ENCODE measurements at regions not wholly inside any gene's neighbourhood (a gene's known extent, or its start where the extent isn't known, plus 50 kb on each side); places are given as distances from the start of the nearest gene placed in this dataset.
A peak's percentile ranks its signal among the peaks of the same experiment; 100 is the strongest.

DNA sequence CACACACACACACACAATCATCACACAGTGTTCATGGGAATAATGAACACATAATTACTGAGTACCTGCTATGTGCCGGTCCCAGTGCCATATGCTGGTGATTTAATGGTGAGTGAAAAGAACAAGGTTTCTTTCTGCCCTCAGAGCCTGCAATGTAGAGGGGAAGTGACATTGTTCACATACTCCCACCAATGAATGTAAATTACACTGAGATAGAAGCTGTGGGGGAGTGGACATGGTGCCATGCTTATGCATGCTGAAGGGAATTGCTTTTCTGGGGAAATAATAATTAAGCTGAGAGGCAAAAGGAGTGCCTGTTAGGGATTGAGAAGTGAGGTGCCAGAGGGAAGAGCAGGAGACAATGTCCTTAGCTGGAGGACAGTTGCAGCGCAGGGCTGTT lies 175.1 kb downstream of the MFSD1 start:
- Histone ChIP-seq H3K4me1 (no peaks in the 10 kb centered on the region), H3K4me3 (no peak overlapping the region), H3K36me3 (no peaks in the 10 kb centered on the region), H3K27ac (no peak overlapping the region), H3K27me3 (no peaks in the 10 kb centered on the region), H3K9me3 (peaks cover 0 to 2% (median 0%) of the 10 kb centered on the region in 4 donors)
- DNase-seq, result no peak
- WGBS, 2 donors, result 88 to 94% methylated on average over 2 of the region's 2 CpGs
- TF ChIP-seq POLR2A (IDR thresholded peaks at IDR 0.05) (no peak), POLR2AphosphoS5 (IDR thresholded peaks at IDR 0.05) (no peak), EP300 (IDR thresholded peaks at IDR 0.05) (no peak)
- TF ChIP-seq, protein P1, sequence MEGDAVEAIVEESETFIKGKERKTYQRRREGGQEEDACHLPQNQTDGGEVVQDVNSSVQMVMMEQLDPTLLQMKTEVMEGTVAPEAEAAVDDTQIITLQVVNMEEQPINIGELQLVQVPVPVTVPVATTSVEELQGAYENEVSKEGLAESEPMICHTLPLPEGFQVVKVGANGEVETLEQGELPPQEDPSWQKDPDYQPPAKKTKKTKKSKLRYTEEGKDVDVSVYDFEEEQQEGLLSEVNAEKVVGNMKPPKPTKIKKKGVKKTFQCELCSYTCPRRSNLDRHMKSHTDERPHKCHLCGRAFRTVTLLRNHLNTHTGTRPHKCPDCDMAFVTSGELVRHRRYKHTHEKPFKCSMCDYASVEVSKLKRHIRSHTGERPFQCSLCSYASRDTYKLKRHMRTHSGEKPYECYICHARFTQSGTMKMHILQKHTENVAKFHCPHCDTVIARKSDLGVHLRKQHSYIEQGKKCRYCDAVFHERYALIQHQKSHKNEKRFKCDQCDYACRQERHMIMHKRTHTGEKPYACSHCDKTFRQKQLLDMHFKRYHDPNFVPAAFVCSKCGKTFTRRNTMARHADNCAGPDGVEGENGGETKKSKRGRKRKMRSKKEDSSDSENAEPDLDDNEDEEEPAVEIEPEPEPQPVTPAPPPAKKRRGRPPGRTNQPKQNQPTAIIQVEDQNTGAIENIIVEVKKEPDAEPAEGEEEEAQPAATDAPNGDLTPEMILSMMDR (IDR thresholded peaks at IDR 0.05), result no peak
- ATAC-seq (ENCODE audit: low FRiP score in 2 of 2), result no peak

- Histone ChIP-seq H3K36me3 (no peaks in the 10 kb centered on the region), H3K4me3 (no peak overlapping the region), H3K27ac (no peak overlapping the region), H3K4me1 (no peaks in the 10 kb centered on the region), H3K27me3 (no peaks in the 10 kb centered on the region), H3K9me3 (peaks cover 0 to 2% (median 0%) of the 10 kb centered on the region in 4 donors)
- no peak for DNase-seq
- 62 to 75% methylated on average over 4 of the region's 4 CpGs for WGBS, 2 donors
- no peak for TF ChIP-seq POLR2A (IDR thresholded peaks at IDR 0.05)
- TF ChIP-seq EP300 (IDR thresholded peaks at IDR 0.05), result no peak
- TF ChIP-seq, protein P1 (IDR thresholded peaks at IDR 0.05), result no peak
- no peak for TF ChIP-seq POLR2AphosphoS5 (IDR thresholded peaks at IDR 0.05)
- ATAC-seq (ENCODE audit: low FRiP score in 2 of 2), result no peak
These were observed 175.6 kb downstream of the MFSD1 start for GRCh38 chr3:158977497-158977896.

DNA sequence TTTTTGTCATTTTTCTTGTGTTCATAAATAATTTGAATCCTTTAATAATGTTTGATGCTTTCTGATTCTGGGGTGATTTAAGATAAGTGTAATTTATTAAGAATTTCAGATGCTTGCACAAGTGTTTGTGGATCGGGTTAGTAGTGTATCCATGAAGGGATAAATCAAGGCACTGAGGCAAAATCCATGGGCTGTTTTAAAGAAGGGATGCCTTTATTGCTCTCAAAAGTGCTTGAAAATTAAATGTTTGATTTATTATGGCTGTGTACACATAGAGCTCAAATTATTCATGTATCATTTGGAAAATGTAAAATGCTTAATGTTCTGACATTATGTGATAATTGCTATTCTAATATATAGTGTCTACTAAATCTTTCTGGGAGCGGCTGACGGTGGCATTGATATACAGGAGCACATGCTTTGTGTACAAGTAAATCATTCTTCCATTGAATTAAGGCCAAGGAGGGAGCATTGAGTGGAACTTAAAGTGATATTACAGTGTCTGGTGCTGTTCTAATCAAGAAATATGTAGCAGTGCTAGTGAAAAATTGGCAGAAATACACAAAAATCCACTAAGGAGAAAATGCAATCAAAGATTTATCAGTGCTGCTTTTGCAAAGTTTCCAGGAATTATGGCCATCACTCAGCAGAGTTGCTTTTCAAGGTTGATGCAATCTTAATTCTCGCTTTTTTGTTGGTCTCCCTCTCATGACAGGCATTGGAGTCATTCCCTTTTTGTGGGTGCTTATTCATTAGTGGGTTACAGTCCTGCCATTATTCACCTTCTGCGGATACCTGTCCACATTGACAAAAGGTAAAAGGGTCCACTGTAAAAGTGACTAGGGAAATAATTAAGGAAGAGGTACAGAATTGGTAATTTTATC lies 181.6 kb downstream of the MFSD1 start:
- TF ChIP-seq POLR2A (IDR thresholded peaks at IDR 0.05), result no peak
- TF ChIP-seq POLR2AphosphoS5 (IDR thresholded peaks at IDR 0.05), result no peak
- TF ChIP-seq EP300 (IDR thresholded peaks at IDR 0.05), result no peak
- TF ChIP-seq, protein P1 (IDR thresholded peaks at IDR 0.05), result no peak
- Histone ChIP-seq H3K9me3 (peaks cover 0 to 2% (median 0%) of the 10 kb centered on the region in 4 donors), H3K36me3 (no peaks in the 10 kb centered on the region), H3K4me1 (no peaks in the 10 kb centered on the region), H3K27me3 (no peaks in the 10 kb centered on the region), H3K27ac (no peak overlapping the region), H3K4me3 (no peak overlapping the region)
- DNase-seq, result no peak
- ATAC-seq (ENCODE audit: low FRiP score in 2 of 2), result no peak
- WGBS, 2 donors, result 78 to 82% methylated on average over 5 of the region's 5 CpGs

- Histone ChIP-seq H3K27ac (no peak overlapping the region), H3K9me3 (no peaks in the 10 kb centered on the region), H3K27me3 (no peaks in the 10 kb centered on the region), H3K36me3 (no peaks in the 10 kb centered on the region), H3K4me1 (peaks cover 0 to 6% (median 0%) of the 10 kb centered on the region in 4 donors), H3K4me3 (no peak overlapping the region)
- TF ChIP-seq POLR2AphosphoS5 (IDR thresholded peaks at IDR 0.05) (no peak), EP300 (IDR thresholded peaks at IDR 0.05) (no peak), POLR2A (IDR thresholded peaks at IDR 0.05) (no peak)
- TF ChIP-seq, protein P1 (IDR thresholded peaks at IDR 0.05), result no peak
- ATAC-seq (ENCODE audit: low FRiP score in 2 of 2) (no peak), DNase-seq (peak; percentile 21 to 42)
- WGBS, 2 donors, result 20 to 38% methylated on average over 1 to 6 of the region's 6 CpGs
These were observed 189.4 kb downstream of the MFSD1 start for GRCh38 chr3:158991146-158991705.
